Stimulated activated naive CD4-positive, alpha-beta T cell (primary cell): ENCODE measurements at regions not wholly inside any gene's neighbourhood (a gene's known extent, or its start where the extent isn't known, plus 50 kb on each side); places are given as distances from the start of the nearest gene placed in this dataset.
A peak's percentile ranks its signal among the peaks of the same experiment; 100 is the strongest.
"Not testable (repeated sequence)": the region's sequence is repeated elsewhere in the genome, so short reads cannot be mapped to it uniquely, and the experiment has no call there.

Experiments
- DNase-seq, 6 experiments: peaks; one replicate each; lab custom pipeline; 2025; lab: John Stamatoyannopoulos, UW

DNA sequence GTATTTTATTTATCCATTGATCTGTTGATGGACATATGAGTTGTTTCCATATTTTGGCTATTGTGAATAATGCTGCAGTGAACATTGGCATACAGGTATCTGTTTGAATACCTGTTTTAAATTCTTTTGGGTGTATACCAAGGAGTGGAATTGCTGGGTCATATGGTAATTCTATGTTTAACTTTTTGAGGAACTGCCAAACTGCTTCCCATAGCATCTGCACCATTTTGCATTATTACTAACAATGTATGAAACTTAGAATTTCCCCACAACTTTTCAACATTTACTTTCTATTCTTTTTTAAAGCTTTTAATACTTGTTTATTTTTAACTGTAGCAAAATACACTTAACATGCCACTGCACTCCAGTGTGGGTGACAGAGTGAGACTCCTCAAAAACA lies 57.0 kb upstream of the MSN start:
- no peak for DNase-seq

GRCh38 chrX:65610040-65610439 lies 57.4 kb upstream of the MSN start:
- DNase-seq: no peak

GRCh38 chrX:65609237-65609636 lies 58.2 kb upstream of the MSN start:
- no peak for DNase-seq

DNA sequence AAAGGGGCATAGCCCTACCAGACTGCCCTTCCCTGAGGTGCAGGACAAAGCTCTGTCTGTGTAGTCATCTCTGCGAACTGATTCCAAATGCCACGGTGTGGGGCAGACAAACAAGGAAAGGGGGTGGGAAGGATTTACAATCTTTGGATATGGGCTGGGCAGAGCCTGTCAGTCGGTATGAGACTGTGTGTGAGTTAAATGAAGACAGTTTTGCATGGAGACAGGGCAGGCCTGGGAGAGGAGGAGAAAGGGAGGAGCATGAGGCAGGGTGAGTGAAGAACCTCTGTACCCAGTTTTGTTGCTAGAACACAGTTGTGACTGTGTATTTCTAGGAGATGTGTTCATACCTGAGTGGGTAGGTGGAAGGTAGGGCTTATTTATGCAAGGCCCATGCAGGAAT lies 59.4 kb upstream of the MSN start:
- DNase-seq: no peak

DNA sequence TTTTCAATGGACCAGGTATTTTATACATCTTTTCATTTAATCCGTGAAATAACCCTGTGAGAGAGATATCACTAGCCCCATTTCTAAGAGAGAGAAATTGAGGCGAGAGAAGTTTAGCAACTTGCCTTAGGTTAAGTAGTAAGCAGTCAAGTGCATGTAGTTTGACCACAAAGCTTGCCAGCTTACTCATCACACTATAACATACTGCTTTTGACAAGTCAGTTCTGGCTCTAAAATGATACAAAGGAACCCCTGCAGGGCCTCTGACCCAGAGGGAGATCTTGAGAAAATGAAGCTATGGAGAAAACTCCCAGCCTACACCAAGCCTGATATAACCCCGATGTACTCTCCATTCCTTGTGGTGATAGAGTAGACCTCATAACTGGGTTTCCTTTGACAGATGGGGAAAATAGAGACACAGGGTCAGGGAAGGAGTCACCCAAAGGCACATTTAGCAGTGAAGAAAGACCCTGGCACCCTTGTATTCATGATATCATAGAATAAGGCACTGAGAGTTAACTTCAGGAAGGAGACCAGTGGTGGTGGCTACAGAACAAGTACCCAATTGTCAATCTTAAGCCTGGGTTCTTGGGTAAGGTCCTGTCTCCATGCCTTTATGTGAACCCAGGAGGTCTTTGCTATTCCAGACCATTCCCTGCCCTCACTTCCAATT lies 60.2 kb upstream of the MSN start:
- DNase-seq: no peak

DNA sequence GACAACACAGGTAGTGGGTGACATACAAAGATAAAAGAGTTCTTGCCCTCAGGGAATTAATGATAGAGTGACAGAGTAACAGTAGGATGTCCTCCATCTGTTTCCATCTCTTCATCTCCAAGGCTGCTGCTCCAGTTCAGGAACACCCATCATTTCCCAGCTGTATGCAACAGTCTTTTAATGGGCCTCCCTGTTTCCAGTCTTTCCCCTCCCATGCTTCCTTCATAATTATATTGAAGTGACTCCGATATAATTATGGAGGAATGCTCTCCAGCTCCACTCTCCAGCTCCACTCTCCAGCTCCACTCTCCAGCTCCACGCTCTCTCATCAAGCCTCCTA lies 65.3 kb upstream of the MSN start:
- DNase-seq: no peak

GRCh38 chrX:65601530-65602220 lies 65.8 kb upstream of the MSN start:
- DNase-seq: peak; percentile 2 to 60 (median 44)

- DNase-seq: peak in 1 of 6 experiments; percentile 35
Measured at GRCh38 chrX:65601126-65601525, 66.3 kb upstream of the MSN start.

GRCh38 chrX:65600106-65600505 lies 65.5 kb upstream of the LAS1L start:
- no peak for DNase-seq

DNA sequence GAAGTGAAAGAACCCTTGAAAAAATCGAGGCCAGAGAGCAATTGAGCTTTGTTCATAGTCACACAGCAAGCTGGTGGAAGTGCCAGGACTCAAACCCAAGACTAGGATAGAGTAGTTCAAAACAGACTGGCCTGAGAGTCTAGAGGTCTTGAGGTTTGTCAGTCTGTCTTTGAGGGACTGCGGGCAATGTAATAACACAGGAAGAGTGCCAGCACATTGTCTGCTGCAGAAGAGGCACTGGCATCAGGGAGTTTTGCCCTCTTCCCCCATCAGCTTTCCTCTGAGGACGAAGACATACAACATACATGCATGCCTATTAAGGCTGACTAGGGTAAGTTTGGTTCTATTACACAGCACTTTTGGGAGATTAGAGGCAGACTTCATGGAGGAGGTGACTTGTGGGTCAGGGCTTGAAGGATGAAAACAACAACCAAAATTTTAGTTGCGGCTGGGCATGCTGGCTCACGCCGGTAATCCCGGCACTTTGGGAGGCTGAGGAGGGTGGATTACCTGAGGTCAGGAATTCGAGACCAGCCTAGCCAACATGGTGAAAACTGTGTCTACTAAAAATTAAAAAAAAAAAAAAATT lies 64.1 kb upstream of the LAS1L start:
- no peak for DNase-seq

DNA sequence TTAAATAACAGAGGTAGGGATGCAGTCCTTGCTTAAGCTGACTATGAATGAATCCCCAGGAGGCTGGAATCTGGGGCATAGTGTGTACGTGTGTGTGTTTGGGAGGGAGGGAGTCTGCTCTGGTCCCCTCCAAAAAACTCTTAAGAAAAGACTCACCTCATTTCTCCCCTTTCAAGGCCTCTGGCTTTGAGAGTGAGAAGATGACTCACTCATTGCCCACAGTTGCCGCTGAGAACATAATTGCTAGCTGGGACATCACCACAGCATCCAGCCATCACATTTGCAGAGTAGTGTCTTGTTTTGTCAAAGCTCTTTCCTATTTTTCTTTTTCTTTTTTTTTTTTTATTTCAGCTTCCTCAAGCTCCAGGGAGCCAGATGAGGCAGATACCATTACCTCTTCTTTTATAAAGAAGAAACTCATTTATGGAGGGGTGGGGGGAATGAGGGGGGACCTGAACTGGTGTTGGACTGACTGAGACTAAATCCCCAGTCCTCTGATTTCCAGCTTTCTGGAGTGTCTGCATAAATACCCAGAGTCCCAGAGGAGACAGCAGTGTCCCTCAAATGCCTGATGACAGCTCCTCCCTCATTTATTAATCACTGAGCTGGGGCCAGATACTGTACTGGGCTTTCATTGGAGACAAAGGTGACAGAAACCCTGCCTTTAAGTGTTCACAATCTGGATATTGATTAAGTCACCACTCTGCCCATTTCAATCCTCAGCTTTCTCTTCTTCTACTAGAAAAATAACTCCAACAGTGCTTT lies 61.9 kb upstream of the LAS1L start:
- peak; percentile 4 to 37 (median 21) for DNase-seq

- peak; percentile 77 to 92 (median 82) for DNase-seq
Measured at GRCh38 chrX:65595460-65595876, 60.9 kb upstream of the LAS1L start.

GRCh38 chrX:65591206-65591605 lies 56.6 kb upstream of the LAS1L start:
- DNase-seq: no peak

GRCh38 chrX:65589304-65589703 lies 54.7 kb upstream of the LAS1L start:
- DNase-seq: no peak

GRCh38 chrX:65588795-65589194 lies 54.2 kb upstream of the LAS1L start:
- DNase-seq: no peak

DNA sequence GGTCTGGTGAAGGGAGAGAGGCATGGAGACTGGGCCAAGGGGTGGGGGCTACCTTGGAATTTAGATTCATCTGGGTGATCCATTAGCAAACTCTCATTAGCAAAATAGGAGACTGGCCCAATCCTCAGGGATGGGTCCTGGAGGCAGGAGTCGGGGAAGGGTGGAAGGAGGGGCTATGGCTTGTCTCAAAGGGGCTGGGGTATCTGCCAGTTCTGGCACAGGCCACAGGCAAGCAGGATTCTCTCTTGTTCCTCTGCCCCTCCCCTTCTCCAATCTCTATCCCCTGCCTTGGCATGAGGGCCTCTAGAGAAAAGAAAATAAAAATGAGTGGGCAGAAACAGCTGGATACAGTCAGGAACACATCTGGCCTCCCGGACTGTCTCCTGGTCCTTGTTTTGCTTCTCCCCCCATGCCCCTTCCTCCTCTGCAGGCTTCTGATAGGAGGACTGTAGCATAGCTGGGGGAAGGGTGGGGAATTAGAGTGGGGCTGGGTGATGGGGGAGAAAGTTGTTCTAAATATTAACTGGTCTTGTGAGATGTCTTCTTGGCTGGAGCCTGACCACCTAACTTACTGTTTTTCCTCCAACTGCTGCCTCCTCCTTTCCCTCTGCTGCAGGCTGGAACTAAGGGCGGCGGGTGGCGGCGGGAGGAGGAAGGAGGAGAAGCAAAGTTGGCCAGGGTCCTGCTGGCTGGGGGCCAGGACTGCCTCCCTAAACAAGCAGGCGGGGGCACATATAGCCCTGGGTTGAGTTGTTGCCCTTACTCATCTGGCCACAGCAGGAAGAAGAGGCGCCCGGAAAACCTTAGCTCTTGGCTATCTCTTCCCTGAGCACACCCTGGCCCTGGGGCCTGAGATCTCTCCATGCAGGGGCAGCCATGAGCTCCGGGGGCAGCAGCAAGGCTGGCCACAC lies 53.3 kb upstream of the LAS1L start:
- no peak for DNase-seq

DNA sequence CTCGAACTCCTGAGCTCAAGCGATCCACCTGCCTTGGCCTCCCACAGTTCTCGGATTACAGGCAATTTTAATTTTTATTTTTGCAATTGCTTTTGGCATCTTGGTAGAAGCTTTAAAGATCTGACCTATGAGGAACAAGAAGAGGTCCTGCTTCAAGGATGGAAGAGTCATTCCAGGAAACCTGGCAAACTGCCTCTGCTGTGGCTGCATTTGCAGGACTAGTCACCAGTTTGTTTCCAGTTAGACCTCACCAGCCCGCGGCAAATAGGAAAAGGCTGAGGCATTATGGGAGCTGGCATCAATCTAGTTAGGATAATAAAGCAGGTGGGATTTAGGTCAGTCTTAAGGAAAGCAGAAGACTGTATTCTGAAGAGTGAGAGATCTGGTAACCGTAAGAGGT lies 51.9 kb upstream of the LAS1L start:
- no peak for DNase-seq

DNA sequence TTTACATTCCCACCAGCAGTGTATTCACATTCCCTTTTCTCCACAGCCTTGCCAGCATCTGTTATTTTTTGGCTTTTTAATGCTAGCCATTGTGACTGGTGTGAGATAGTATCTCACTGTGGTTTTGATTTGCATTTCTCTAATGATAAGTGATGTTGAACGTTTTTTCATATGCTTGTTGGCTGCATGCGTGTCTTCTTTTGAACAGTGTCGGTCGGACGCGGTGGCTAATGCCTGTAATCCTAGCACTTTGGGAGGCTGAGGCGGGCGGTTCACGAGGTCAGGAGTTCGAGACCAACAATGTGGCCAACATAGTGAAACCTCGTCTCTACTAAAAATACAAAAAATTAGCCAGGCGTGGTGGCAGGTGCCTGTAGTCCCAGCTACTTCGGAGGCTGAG lies 50.6 kb upstream of the LAS1L start:
- DNase-seq: not testable (repeated sequence)
